Astrocyte of the spinal cord (primary cell): ENCODE measurements at regions not wholly inside any gene's neighbourhood (a gene's known extent, or its start where the extent isn't known, plus 50 kb on each side); places are given as distances from the start of the nearest gene placed in this dataset.
A peak's percentile ranks its signal among the peaks of the same experiment; 100 is the strongest.

Experiments used
- DNase-seq: peaks from one replicate; pipeline ENCODE4 v3.0.0; 2011; ENCODE audit warnings: low read depth, low spot score
- H3K4me3 ChIP-seq: 2 replicates; pipeline ENCODE4 v1.5.1; 2011; ENCODE audit warnings: low read depth, mild to moderate bottlenecking, low read length, moderate library complexity
- in situ Hi-C: cut with HindIII; loops from 2 replicates; pipeline ENCODE4 v1.10.0; 2017; ENCODE audit warnings: low sequenced_read_pairs
- TF ChIP-seq, protein P1 (sequence below): IDR thresholded peaks from 2 replicates; pipeline ENCODE4 v1.5.1; 2012; ENCODE audit warnings: low read depth, mild to moderate bottlenecking, low read length, inconsistent platforms

- TF ChIP-seq, protein P1, sequence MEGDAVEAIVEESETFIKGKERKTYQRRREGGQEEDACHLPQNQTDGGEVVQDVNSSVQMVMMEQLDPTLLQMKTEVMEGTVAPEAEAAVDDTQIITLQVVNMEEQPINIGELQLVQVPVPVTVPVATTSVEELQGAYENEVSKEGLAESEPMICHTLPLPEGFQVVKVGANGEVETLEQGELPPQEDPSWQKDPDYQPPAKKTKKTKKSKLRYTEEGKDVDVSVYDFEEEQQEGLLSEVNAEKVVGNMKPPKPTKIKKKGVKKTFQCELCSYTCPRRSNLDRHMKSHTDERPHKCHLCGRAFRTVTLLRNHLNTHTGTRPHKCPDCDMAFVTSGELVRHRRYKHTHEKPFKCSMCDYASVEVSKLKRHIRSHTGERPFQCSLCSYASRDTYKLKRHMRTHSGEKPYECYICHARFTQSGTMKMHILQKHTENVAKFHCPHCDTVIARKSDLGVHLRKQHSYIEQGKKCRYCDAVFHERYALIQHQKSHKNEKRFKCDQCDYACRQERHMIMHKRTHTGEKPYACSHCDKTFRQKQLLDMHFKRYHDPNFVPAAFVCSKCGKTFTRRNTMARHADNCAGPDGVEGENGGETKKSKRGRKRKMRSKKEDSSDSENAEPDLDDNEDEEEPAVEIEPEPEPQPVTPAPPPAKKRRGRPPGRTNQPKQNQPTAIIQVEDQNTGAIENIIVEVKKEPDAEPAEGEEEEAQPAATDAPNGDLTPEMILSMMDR = no peak
- peak; percentile 13 for DNase-seq
- no peak overlapping the region for H3K4me3 ChIP-seq
- in situ Hi-C loops = no loop called here
These were observed 103.7 kb upstream of the TMEM170B start for GRCh38 chr6:11433860-11434259.

- no peak overlapping the region for H3K4me3 ChIP-seq
- in situ Hi-C loops = no loop called here
- peak; percentile 92 for DNase-seq
- TF ChIP-seq, protein P1 = no peak
These were observed 104.7 kb upstream of the TMEM170B start for GRCh38 chr6:11432713-11433450.

DNA sequence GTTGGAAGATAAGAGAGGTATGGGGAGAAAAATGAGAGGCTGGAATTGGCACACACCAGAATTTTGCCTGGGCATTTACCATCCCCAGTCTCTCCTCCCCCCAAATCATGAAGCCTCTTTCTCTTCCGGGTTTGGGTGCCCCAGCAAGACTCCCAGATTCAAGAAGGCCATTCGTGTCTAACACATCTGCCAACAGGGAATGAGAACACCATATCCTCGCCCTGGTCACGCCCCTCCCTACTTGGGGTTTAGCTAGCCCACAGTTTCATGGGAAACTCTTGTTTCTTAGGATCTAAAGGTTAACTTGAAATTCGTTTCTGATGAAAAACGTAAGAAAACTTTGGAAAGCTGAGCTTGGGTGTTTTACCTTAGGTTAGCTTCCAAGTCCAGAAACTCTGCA is 105.5 kb upstream of the TMEM170B start:
- TF ChIP-seq, protein P1 = no peak

DNA sequence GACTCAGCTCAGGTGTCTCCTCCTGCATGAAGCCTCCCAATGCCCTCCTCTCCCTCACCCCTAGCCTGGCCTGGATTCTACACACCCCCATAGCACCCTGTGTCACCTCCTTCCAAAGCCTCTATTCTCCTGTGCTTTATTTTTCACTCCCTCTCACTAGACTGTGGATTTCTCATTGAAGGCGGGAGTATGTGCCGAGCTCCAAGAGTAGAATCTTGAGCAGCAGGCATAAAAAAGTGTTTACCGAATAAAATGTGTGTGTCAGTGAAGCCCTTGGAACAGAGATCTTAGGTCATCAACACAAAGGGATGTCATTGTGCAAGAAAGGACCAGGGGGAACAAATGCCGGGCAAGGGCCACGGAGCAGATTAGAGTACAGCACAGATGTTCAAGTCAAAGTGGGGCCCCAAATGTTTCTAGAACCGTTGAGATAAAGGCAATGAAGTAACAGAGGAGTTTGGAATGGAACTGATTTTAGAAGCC is 106.1 kb upstream of the TMEM170B start:
- in situ Hi-C loops = no loop called here
- no peak for DNase-seq
- TF ChIP-seq, protein P1 = no peak
- H3K4me3 ChIP-seq = no peak overlapping the region

More for the DNA sequence above, 105.5 kb upstream of the TMEM170B start:
- H3K4me3 ChIP-seq = no peak overlapping the region
- no peak for DNase-seq
- in situ Hi-C loops = no loop called here

DNA sequence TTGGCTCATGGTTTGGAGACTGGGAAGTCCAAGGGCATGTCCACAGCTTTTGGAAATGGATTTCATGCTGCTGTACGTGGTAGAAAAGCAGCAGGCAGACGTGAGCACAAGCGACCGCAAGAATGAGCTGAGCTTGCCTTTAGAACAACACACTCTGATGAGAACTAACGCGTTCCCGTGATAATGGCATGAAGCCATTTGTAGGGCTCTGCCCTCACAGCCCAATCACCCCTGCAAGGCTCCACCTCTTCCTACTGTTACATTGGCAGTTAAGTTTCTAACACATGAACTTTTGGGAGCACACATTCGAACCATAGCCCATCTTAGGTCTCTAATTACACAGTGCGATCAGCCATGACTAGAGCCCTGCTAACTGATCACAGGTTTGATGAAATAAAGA is 107.5 kb upstream of the TMEM170B start:
- peak; percentile 90 for DNase-seq
- no peak overlapping the region for H3K4me3 ChIP-seq
- in situ Hi-C loops = no loop called here
- TF ChIP-seq, protein P1 = no peak

DNA sequence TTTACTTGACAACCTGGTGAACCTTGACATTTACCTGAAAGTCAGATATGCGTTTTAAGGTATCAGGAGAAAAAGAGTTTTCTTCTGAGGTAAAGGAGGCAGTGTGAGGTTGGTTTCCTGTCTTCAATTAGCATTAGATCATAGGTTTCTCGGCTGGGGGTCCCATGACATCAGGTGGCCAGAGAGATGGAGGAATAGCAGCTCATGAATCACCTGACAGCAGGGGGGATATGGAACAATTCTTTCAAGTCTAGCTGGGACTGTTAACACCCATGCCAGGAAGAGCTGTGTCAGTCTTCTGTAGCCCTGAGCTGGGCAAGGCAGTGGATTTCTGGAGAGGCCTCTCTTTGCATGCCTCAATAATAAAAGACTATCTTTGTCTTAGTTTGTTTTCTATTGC is 108.0 kb upstream of the TMEM170B start:
- TF ChIP-seq, protein P1 = no peak
- in situ Hi-C loops = no loop called here
- DNase-seq = peak; percentile 93
- H3K4me3 ChIP-seq = no peak overlapping the region
